Medulla oblongata (tissue), 1 donor: ENCODE measurements at regions not wholly inside any gene's neighbourhood (a gene's known extent, or its start where the extent isn't known, plus 50 kb on each side); places are given as distances from the start of the nearest gene placed in this dataset.
"Not testable (repeated sequence)": the region's sequence is repeated elsewhere in the genome, so short reads cannot be mapped to it uniquely, and the experiment has no call there.

ENCODE experiments used
- DNase-seq: peaks from one replicate; pipeline ENCODE4 v3.0.0-alpha.2; 2015; ENCODE audit errors: extremely low spot score

DNA sequence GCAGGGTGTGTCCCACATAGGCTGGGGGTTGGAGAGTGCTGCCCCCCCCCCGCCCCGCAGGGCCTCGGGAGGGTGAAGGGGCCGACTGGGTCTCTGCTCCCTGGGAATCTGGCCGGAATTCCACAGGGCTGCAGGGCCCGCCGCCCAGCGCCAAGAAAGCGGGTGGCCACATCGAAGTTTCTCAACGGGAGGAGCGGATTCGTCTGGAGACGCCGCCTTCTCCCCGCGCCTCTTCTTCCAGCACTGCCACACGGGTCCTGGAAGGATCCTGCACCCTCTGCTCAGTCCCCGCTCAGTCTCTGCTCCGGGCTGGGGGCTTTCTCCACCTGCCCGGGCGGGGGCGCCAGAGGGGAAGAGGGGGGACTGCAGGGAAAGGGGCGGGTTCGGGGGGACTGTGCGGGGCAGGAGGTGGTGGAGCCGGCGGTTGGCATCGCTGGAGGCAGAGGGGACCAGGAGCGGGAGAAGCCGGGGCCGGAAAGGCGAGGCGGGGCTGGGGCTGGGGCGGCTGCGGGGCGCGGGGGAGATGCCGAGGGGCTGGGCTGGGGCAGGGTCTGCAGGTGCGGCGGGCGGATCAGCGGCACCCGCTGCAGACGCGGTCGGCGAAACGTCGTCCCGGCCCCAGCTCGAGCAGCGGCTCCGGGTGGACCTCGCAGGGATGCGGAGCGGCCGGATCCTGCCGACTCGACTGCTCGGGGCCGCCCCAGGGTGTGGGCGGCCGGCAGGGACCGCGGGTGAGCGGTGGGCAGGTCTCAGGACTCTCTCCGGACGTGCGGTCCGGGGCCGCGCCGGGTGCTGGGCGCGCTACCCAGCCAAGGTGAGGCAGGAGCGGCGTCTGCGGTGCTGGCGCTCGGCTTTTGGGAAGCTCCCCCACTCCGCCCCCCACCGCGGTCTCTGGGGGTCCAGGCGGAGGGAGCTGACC lies 811.4 kb upstream of the TMEM132C start:
- no peak for DNase-seq

DNA sequence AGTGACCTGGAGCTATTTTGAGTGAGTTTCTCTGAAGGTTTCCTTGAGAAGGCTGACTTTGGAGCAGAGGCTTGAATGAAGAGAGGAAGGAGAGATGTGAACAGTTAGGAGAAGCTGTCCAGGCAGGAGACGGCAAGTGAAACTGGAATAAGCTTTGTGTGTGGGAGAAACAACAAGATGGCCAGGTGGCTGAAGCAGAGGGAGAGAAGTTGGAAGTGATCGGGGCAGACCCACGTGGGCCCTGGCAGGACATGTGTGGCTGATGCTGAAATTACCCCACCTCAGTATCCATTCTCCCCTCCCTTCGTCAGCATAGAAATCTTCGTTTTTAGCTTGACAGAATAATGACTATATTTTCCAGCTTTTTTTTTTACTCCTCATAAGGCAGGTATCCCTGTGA lies 809.2 kb upstream of the TMEM132C start:
- no peak for DNase-seq

DNA sequence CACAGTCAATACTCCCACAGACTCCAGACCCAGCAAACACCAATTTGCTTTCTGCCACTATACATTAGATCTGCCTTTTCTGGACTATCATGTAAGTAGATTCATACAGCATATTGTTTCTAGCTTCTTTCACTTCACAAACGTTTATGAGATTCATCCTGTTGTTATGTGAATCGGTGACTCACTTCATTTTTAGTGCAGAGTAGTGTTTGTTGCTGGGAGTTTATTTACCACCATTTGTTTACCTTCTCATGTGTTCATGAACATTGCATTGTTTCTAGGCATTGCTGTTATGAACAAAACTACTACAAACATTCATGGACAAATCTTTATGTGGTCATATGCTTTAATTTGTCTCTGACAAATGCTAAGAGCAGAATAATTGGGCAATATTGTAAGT lies 807.8 kb upstream of the TMEM132C start:
- DNase-seq = no peak

DNA sequence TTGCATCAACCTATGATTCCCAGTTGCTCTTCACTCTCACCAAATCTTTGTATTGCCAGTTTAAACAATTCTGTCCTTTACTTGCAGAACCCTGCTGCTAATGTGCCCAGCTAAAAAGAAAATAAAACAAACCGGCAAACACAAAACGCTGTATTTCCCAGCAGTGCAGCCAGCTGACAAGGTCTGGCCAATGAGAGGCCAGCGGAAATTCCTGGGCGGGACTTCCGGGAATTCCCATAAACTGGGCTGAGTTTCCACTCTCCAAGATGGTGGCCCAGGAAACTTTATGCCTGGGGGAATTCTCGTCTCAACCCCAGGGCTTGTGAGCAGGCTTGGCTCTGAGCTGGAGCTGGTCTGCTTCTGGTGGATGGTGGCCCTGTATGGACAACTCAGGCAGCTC lies 807.3 kb upstream of the TMEM132C start:
- no peak for DNase-seq

DNA sequence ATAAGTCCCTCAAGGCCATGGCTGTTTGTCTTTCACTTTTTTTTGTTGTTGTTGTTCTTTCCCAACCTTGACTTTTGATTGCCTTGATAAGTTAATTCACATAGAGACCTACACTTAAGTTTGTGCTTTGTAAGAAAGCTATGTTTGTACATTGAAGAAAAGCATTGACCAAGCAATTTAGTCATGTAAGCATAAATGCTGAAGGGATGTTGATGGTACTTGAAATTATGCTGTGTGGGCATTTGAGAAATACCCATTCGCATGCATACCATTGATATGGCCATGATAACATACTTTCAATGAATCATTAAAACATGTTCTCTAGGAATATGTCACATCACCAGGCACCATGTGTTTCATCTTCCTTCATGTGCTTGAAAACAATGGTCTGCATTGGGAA lies 803.7 kb upstream of the TMEM132C start:
- no peak for DNase-seq

- no peak for DNase-seq
Observed at GRCh38 chr12:127469331-127469730, 797.6 kb upstream of the TMEM132C start.

GRCh38 chr12:127473766-127474165 lies 793.2 kb upstream of the TMEM132C start:
- DNase-seq = no peak

GRCh38 chr12:127479256-127479655 lies 787.7 kb upstream of the TMEM132C start:
- no peak for DNase-seq

DNA sequence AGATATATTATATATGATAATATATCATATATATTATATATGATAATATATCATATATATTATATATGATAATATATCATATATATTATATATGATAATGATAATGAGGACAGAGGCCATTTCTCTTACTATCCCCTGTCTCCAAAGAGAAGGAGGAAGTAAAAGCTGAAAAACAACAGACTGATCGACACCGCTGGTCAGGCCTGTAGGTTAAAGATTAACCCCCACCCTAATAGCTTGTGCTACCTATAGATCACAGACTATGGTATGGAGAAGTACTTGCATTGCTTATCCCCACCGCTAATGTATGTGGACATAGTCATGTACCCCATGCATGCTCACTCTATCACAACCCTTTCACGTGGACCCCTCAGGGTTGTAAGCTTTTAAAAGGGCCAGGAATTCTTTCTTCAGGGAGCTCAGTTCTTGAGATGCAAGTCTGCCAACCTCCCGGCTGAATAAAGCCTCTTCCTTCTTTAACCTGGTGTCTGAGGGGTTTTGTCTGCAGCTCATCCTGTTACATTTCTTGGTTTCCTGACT lies 786.1 kb upstream of the TMEM132C start:
- DNase-seq = no peak

DNA sequence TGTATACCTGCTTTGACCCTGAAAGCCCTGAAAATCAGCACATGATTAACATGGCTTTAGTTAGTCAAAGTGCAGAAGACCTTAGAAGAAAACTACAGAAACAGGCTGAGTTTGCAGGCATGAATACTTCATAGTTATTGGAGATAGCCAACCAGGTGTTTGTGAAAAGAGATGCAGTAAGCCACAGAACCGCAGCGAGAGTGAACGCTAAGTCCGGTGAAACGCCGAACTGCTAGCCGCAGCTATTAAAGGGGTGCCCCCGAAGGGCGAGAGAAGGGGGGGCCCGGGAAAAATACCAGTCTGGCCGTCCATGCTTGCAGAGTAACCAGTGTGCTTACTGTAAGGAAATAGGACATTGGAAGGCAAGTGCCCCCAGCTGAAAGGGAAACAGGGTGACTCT lies 784.0 kb upstream of the TMEM132C start:
- no peak for DNase-seq

DNA sequence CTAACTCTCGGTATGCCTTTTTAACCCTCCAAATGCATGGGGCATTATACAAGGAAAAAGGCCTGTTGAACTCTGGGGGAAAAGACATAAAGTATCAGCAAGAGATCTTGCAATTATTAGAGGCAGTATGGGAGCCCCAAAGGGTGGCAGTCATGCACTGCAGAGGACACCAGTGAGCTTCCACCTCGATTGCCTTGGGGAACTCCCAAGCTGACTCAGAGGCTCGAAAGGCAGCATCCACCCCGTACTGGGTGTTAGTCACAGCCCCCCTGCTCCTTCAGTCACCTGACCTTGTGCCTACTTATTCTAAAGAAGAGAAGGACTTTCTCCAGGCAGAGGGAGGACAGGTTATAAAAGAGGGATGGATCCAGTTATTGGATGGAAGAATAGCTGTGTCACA lies 781.4 kb upstream of the TMEM132C start:
- DNase-seq = no peak

GRCh38 chr12:127487031-127487430 lies 779.9 kb upstream of the TMEM132C start:
- no peak for DNase-seq

- no peak for DNase-seq
Observed at GRCh38 chr12:127489061-127489460, 777.9 kb upstream of the TMEM132C start.

GRCh38 chr12:127494961-127495915 lies 771.7 kb upstream of the TMEM132C start:
- no peak for DNase-seq

- DNase-seq = no peak
Observed at GRCh38 chr12:127496255-127496654, 770.7 kb upstream of the TMEM132C start.

- no peak for DNase-seq
Observed at GRCh38 chr12:127500512-127501035, 766.4 kb upstream of the TMEM132C start.

GRCh38 chr12:127501916-127502315 lies 765.1 kb upstream of the TMEM132C start:
- no peak for DNase-seq

- no peak for DNase-seq
Observed at GRCh38 chr12:127503246-127503645, 763.7 kb upstream of the TMEM132C start.

DNA sequence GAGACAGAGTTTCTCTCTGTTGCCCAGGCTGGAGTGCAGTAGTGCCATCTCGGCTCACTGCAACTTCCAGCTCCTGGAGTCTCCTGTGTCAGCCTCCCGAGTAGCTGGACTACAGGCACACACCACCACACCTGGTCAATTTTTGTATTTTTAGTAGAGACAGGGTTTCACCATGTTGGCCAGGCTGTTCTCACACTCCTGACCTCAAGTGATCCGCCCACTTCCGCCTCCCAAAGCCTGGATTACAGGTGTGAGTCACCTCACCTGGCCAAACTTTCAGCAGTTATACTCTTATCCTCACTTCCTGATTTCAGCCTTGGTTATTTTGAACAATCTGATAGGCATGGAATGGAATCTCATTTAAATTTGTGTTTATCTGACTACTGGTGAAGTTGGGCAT lies 763.0 kb upstream of the TMEM132C start:
- not testable (repeated sequence) for DNase-seq

DNA sequence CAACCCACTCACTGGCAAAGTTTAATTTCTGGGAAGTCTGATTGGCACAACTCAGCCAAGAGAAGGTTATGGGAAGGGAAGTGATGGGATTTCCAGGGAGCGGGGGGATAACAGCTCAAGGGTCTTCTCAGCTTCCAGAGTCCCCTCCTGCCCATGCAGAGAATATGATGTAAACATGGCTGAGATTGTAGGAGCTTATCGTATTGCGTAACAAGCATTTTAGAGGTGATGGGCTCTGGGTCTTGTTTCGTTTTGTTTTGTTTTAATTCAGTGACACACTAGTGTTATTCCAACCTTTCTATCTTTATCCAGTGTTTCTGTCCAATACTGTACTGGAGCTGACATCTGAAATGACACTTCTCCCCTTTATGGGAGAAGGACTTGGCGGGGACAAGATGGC lies 762.1 kb upstream of the TMEM132C start:
- no peak for DNase-seq

DNA sequence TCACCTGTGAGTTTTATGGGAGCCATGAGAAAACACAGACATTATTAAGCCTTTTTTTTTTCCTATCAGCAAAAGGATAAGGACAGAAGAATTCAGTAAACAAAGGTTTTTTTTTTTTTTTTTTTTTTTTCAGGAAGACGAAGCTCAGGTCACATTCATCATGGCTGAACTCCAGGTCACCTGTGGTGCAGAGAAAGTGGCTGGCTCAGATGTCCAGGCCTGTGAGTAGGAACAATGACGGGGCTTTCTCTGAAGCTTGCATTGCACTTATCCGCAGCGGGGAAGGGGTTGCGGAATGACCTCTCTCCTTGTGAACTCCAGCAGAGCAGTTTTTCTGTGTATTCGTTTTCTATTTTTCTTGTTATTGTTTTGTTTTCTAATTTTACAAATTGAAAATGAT lies 759.6 kb upstream of the TMEM132C start:
- DNase-seq = no peak
